ENCODE measurements at regions not wholly inside any gene's neighbourhood (a gene's known extent, or its start where the extent isn't known, plus 50 kb on each side); places are given as distances from the start of the nearest gene placed in this dataset.

DNA sequence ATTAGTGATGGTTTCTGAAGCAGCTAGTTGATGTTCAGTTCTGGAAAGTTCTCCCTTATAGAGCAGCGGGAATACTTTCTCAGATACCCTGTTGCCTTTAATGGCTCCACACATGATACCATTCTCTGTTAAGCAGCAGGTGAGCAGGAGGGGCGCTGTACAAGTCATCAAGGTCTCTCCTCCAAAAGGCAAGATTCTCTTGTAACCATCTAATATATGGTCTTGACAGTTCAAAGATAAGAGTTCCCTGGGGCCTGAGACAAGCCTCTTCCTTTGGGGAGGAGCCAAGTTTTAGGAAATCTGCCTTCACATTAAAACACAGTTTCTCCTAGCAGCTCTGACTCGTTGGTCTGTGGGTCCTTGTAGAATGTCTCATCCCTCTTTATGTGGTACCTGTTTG, 258.2 kb downstream of the QKI start:
- TF ChIP-seq TCF4 (CRISPR knock-in tag; IDR thresholded peaks at IDR 0.05; ENCODE audit: borderline replicate concordance) (no peak), ZFP30 (CRISPR knock-in tag; IDR thresholded peaks at IDR 0.05) (no peak), ISL1 (CRISPR knock-in tag; IDR thresholded peaks at IDR 0.05) (no peak), ZNF70 (CRISPR knock-in tag; IDR thresholded peaks at IDR 0.05) (no peak), ESRRG (CRISPR knock-in tag; IDR thresholded peaks at IDR 0.05) (no peak), PPARA (CRISPR knock-in tag; IDR thresholded peaks at IDR 0.05; ENCODE audit: borderline replicate concordance) (no peak), GLIS3 (CRISPR knock-in tag; IDR thresholded peaks at IDR 0.05) (no peak), ARNTL (CRISPR knock-in tag; IDR thresholded peaks at IDR 0.05; ENCODE audit: borderline replicate concordance, low read depth) (no peak), OSR1 (CRISPR knock-in tag; IDR thresholded peaks at IDR 0.05) (no peak), ZFP3 (CRISPR knock-in tag; IDR thresholded peaks at IDR 0.05) (no peak), ZNF565 (CRISPR knock-in tag; conservative IDR thresholded peaks at IDR 0.05; ENCODE audit: low read depth) (no peak), ZNF8 (CRISPR knock-in tag; IDR thresholded peaks at IDR 0.05) (no peak), ZC3H10 (CRISPR knock-in tag; IDR thresholded peaks at IDR 0.05) (no peak), RARB (CRISPR knock-in tag; IDR thresholded peaks at IDR 0.05) (no peak), BACH2 (CRISPR knock-in tag; IDR thresholded peaks at IDR 0.05; ENCODE audit: borderline replicate concordance) (no peak), CSDC2 (CRISPR knock-in tag; IDR thresholded peaks at IDR 0.05) (no peak), SNAI2 (CRISPR knock-in tag; IDR thresholded peaks at IDR 0.05) (no peak)
- TF ChIP-seq, protein P1, sequence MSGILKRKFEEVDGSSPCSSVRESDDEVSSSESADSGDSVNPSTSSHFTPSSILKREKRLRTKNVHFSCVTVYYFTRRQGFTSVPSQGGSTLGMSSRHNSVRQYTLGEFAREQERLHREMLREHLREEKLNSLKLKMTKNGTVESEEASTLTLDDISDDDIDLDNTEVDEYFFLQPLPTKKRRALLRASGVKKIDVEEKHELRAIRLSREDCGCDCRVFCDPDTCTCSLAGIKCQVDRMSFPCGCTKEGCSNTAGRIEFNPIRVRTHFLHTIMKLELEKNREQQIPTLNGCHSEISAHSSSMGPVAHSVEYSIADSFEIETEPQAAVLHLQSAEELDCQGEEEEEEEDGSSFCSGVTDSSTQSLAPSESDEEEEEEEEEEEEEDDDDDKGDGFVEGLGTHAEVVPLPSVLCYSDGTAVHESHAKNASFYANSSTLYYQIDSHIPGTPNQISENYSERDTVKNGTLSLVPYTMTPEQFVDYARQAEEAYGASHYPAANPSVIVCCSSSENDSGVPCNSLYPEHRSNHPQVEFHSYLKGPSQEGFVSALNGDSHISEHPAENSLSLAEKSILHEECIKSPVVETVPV (CRISPR knock-in tag; IDR thresholded peaks at IDR 0.05), result no peak
- TF ChIP-seq, protein P2, sequence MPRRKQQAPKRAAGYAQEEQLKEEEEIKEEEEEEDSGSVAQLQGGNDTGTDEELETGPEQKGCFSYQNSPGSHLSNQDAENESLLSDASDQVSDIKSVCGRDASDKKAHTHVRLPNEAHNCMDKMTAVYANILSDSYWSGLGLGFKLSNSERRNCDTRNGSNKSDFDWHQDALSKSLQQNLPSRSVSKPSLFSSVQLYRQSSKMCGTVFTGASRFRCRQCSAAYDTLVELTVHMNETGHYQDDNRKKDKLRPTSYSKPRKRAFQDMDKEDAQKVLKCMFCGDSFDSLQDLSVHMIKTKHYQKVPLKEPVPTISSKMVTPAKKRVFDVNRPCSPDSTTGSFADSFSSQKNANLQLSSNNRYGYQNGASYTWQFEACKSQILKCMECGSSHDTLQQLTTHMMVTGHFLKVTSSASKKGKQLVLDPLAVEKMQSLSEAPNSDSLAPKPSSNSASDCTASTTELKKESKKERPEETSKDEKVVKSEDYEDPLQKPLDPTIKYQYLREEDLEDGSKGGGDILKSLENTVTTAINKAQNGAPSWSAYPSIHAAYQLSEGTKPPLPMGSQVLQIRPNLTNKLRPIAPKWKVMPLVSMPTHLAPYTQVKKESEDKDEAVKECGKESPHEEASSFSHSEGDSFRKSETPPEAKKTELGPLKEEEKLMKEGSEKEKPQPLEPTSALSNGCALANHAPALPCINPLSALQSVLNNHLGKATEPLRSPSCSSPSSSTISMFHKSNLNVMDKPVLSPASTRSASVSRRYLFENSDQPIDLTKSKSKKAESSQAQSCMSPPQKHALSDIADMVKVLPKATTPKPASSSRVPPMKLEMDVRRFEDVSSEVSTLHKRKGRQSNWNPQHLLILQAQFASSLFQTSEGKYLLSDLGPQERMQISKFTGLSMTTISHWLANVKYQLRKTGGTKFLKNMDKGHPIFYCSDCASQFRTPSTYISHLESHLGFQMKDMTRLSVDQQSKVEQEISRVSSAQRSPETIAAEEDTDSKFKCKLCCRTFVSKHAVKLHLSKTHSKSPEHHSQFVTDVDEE (CRISPR knock-in tag; IDR thresholded peaks at IDR 0.05), result no peak
- TF ChIP-seq, protein P3, sequence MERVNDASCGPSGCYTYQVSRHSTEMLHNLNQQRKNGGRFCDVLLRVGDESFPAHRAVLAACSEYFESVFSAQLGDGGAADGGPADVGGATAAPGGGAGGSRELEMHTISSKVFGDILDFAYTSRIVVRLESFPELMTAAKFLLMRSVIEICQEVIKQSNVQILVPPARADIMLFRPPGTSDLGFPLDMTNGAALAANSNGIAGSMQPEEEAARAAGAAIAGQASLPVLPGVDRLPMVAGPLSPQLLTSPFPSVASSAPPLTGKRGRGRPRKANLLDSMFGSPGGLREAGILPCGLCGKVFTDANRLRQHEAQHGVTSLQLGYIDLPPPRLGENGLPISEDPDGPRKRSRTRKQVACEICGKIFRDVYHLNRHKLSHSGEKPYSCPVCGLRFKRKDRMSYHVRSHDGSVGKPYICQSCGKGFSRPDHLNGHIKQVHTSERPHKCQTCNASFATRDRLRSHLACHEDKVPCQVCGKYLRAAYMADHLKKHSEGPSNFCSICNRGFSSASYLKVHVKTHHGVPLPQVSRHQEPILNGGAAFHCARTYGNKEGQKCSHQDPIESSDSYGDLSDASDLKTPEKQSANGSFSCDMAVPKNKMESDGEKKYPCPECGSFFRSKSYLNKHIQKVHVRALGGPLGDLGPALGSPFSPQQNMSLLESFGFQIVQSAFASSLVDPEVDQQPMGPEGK (CRISPR knock-in tag; IDR thresholded peaks at IDR 0.05; ENCODE audit: borderline replicate concordance), result no peak
- ATAC-seq, result no peak

DNA sequence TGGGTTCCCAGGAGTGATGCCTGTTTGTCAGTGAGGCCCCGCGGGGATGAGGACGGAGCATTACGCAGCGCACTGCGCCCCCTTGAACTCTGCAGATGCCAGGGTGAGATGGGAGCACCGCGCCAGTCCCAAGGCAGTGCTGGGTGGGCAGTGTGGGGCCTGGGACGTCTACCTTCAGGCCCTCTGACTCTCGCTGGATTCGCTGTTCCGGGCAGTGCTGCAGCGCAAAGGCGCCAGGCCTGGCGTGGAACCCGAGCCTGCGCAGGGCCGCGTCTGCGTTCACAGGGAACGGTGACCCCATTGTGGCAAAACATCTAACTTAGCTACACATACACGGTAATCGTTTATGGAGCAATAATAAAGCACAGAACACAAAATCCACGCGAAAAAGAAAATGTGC, 257.3 kb downstream of the QKI start:
- no peak for ATAC-seq
- TF ChIP-seq ESRRG (CRISPR knock-in tag; IDR thresholded peaks at IDR 0.05), result no peak
- TF ChIP-seq ARNTL (CRISPR knock-in tag; IDR thresholded peaks at IDR 0.05; ENCODE audit: borderline replicate concordance, low read depth), result no peak
- no peak for TF ChIP-seq BACH2 (CRISPR knock-in tag; IDR thresholded peaks at IDR 0.05; ENCODE audit: borderline replicate concordance)
- no peak for TF ChIP-seq ZNF565 (CRISPR knock-in tag; conservative IDR thresholded peaks at IDR 0.05; ENCODE audit: low read depth)
- no peak for TF ChIP-seq RARB (CRISPR knock-in tag; IDR thresholded peaks at IDR 0.05)
- no peak for TF ChIP-seq OSR1 (CRISPR knock-in tag; IDR thresholded peaks at IDR 0.05)
- TF ChIP-seq, protein P4, sequence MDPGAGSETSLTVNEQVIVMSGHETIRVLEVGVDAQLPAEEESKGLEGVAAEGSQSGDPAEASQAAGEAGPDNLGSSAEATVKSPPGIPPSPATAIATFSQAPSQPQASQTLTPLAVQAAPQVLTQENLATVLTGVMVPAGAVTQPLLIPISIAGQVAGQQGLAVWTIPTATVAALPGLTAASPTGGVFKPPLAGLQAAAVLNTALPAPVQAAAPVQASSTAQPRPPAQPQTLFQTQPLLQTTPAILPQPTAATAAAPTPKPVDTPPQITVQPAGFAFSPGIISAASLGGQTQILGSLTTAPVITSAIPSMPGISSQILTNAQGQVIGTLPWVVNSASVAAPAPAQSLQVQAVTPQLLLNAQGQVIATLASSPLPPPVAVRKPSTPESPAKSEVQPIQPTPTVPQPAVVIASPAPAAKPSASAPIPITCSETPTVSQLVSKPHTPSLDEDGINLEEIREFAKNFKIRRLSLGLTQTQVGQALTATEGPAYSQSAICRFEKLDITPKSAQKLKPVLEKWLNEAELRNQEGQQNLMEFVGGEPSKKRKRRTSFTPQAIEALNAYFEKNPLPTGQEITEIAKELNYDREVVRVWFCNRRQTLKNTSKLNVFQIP (CRISPR knock-in tag; IDR thresholded peaks at IDR 0.05; ENCODE audit: borderline replicate concordance, low read depth), result no peak
- TF ChIP-seq, protein P1 (CRISPR knock-in tag; IDR thresholded peaks at IDR 0.05), result no peak
- no peak for TF ChIP-seq GLIS3 (CRISPR knock-in tag; IDR thresholded peaks at IDR 0.05)
- no peak for TF ChIP-seq ZFP3 (CRISPR knock-in tag; IDR thresholded peaks at IDR 0.05)

DNA sequence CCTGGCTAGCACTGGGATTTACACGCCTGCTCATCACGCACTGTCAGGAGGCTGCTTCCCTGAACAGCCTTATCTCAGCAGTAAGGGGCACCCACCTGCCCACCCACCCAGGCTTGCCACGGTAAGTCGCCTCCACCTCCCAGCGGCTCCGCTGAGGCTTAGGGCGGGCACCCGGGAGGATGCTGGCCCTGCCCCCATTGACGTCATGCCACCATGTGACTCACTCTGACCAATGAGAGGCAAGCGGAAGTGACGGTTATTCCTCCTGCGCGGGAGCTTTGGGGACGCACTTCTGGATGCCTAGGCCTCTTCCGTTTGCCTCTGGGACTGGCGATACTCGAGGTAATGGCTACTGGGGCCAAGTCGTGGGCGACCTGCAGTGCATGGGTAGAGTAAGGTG, 256.8 kb downstream of the QKI start:
- ATAC-seq, result no peak
- TF ChIP-seq TCF4 (CRISPR knock-in tag; IDR thresholded peaks at IDR 0.05; ENCODE audit: borderline replicate concordance), result no peak
- TF ChIP-seq, protein P2 (CRISPR knock-in tag; IDR thresholded peaks at IDR 0.05), result no peak
- no peak for TF ChIP-seq PPARA (CRISPR knock-in tag; IDR thresholded peaks at IDR 0.05; ENCODE audit: borderline replicate concordance)
- TF ChIP-seq ZFP3 (CRISPR knock-in tag; IDR thresholded peaks at IDR 0.05), result no peak
- TF ChIP-seq, protein P1 (CRISPR knock-in tag; IDR thresholded peaks at IDR 0.05), result no peak
- no peak for TF ChIP-seq OSR1 (CRISPR knock-in tag; IDR thresholded peaks at IDR 0.05)
- no peak for TF ChIP-seq GLIS3 (CRISPR knock-in tag; IDR thresholded peaks at IDR 0.05)
- TF ChIP-seq, protein P5, sequence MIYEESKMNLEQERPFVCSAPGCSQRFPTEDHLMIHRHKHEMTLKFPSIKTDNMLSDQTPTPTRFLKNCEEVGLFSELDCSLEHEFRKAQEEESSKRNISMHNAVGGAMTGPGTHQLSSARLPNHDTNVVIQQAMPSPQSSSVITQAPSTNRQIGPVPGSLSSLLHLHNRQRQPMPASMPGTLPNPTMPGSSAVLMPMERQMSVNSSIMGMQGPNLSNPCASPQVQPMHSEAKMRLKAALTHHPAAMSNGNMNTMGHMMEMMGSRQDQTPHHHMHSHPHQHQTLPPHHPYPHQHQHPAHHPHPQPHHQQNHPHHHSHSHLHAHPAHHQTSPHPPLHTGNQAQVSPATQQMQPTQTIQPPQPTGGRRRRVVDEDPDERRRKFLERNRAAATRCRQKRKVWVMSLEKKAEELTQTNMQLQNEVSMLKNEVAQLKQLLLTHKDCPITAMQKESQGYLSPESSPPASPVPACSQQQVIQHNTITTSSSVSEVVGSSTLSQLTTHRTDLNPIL (CRISPR knock-in tag; IDR thresholded peaks at IDR 0.05; ENCODE audit: low read depth), result no peak

All from SK-N-SH treated with all-trans-retinoic acid at 6 μM for 48 hours (cell line).